SK-N-SH (cell line): ENCODE measurements at regions not wholly inside any gene's neighbourhood (a gene's known extent, or its start where the extent isn't known, plus 50 kb on each side); places are given as distances from the start of the nearest gene placed in this dataset.

Experiments used
- CTCF ChIA-PET: fragments of 300-600, 350-600 bp; formaldehyde crosslinking; extraction: SDS; loops from one replicate; lab custom pipeline; 2021; lab: Yijun Ruan, JAX
- POLR2A ChIA-PET: fragments of 350-600 bp; sonication (Branson Sonifier 250); formaldehyde crosslinking; extraction: SDS; loops from one replicate; lab custom pipeline; 2020; ENCODE audit warnings: antibody characterized with exemption, inconsistent platforms; lab: Yijun Ruan, JAX
- DNase-seq: peaks from one replicate; pipeline ENCODE4 v3.0.0; 2012
- H2AFZ ChIP-seq: fragments of 200-600 bp; sonication (generic); 2 replicates; pipeline ENCODE4 v1.8.1; 2016; ENCODE audit warnings: antibody characterized with exemption, mild to moderate bottlenecking, low read depth
- H3F3A ChIP-seq: fragments of 200-600 bp; sonication (generic); replicated peaks from 2 replicates; pipeline ENCODE3; 2016; ENCODE audit warnings: antibody characterized with exemption, mild to moderate bottlenecking; ENCODE audit not compliant: insufficient read depth
- H3K27ac ChIP-seq, 2 experiments: fragments of 200-500 bp in 1 of 2; fragments of 200-600 bp in 1 of 2; sonication (Bioruptor generic) in 1 of 2; sonication (generic), shearing (Covaris generic) in 1 of 2; 2 replicates each; pipeline versions ENCODE4 v1.5.1 to v1.6.1; 2014 to 2016; ENCODE audit warnings: low read depth in 2 of 2, inconsistent platforms in 1 of 2, low read length in 1 of 2, mild to moderate bottlenecking in 1 of 2, mixed read lengths in 1 of 2
- H3K27me3 ChIP-seq: fragments of 200-600 bp; sonication (generic), shearing (Covaris generic); 2 replicates; pipeline ENCODE4 v1.6.1; 2016; ENCODE audit warnings: mixed run types; ENCODE audit not compliant: insufficient read depth
- H3K36me3 ChIP-seq, 2 experiments: fragments of 200-500 bp in 1 of 2; fragments of 200-600 bp in 1 of 2; sonication (Bioruptor generic) in 1 of 2; sonication (generic) in 1 of 2; replicated peaks in 1 of 2; 2 replicates each; pipeline versions ENCODE3 to v1.5.1; 2014 to 2016; ENCODE audit warnings: low read length in 1 of 2, mild to moderate bottlenecking in 1 of 2; ENCODE audit not compliant: insufficient read depth in 2 of 2, control insufficient read depth in 1 of 2
- H3K4me1 ChIP-seq, 2 experiments: fragments of 200-500 bp in 1 of 2; fragments of 200-600 bp in 1 of 2; sonication (Bioruptor generic) in 1 of 2; sonication (generic), shearing (Covaris generic) in 1 of 2; 2 replicates each; pipeline versions ENCODE4 v1.5.1 to v1.6.1; 2014 to 2016; ENCODE audit warnings: low read depth in 1 of 2, low read length in 1 of 2, mixed run types in 1 of 2; ENCODE audit not compliant: insufficient read depth in 2 of 2, control insufficient read depth in 1 of 2
- H3K4me2 ChIP-seq: fragments of 200-600 bp; sonication (generic), shearing (Covaris generic); 2 replicates; pipeline ENCODE4 v1.6.1; 2017; ENCODE audit warnings: mixed run types
- H3K4me3 ChIP-seq, 2 experiments: fragments of 200-500 bp in 1 of 2; fragments of 200-600 bp in 1 of 2; sonication (Bioruptor generic) in 1 of 2; sonication (generic), shearing (Covaris generic) in 1 of 2; 2 replicates each; pipeline versions ENCODE4 v1.5.1 to v1.8.1; 2014 to 2016; ENCODE audit warnings: low read depth in 2 of 2, inconsistent platforms in 1 of 2, low read length in 1 of 2, mild to moderate bottlenecking in 1 of 2, mixed read lengths in 1 of 2, moderate library complexity in 1 of 2
- H3K79me2 ChIP-seq: fragments of 200-600 bp; sonication (generic); 2 replicates; pipeline ENCODE4 v1.8.1; 2017; ENCODE audit warnings: mild to moderate bottlenecking; ENCODE audit not compliant: insufficient read depth
- H3K9ac ChIP-seq: fragments of 200-600 bp; sonication (generic); 2 replicates; pipeline ENCODE4 v1.6.1; 2017; ENCODE audit warnings: mixed run types
- H3K9me2 ChIP-seq: fragments of 200-600 bp; sonication (generic); 2 replicates; pipeline ENCODE4 v1.6.1; 2017; ENCODE audit warnings: mixed run types
- H3K9me3 ChIP-seq: fragments of 200-600 bp; sonication (generic); 2 replicates; pipeline ENCODE4 v1.6.1; 2017; ENCODE audit warnings: mixed run types, mild to moderate bottlenecking, moderate library complexity
- H4K20me1 ChIP-seq: fragments of 200-600 bp; sonication (generic); 2 replicates; pipeline ENCODE4 v1.6.1; 2017; ENCODE audit warnings: mild to moderate bottlenecking, mixed run types; ENCODE audit not compliant: insufficient read depth
- CTCF ChIP-seq: fragments of 200-600 bp; sonication (generic); IDR thresholded peaks from 2 replicates; pipeline ENCODE4 v1.6.1; 2017; ENCODE audit warnings: antibody characterized with exemption, mild to moderate bottlenecking, moderate library complexity
- ELF1 ChIP-seq: IDR thresholded peaks from 2 replicates; pipeline ENCODE4 v1.4.0; 2012
- EP300 ChIP-seq, 2 experiments: IDR thresholded peaks; 2 replicates each; pipeline versions ENCODE4 v1.4.0 to v1.6.1; 2012; ENCODE audit warnings: borderline replicate concordance in 1 of 2, low read depth in 1 of 2, low read length in 1 of 2
- FOXM1 ChIP-seq: IDR thresholded peaks from 2 replicates; pipeline ENCODE4 v1.4.0; 2012; ENCODE audit warnings: low read depth, mild to moderate bottlenecking
- GABPA ChIP-seq: IDR thresholded peaks from 2 replicates; pipeline ENCODE4 v1.4.0; 2012; ENCODE audit warnings: low read depth, mild to moderate bottlenecking
- GATA2 ChIP-seq: sonication (generic); formaldehyde crosslinking; IDR thresholded peaks from 2 replicates; pipeline ENCODE4 v1.5.0; 2020; ENCODE audit warnings: mild to moderate bottlenecking, missing genetic modification reagents
- IRF3 ChIP-seq: fragments of 150-350 bp; IDR thresholded peaks from 2 replicates; pipeline ENCODE4 v1.6.1; 2016; ENCODE audit warnings: mild to moderate bottlenecking, low read depth, low read length
- JUND ChIP-seq: IDR thresholded peaks from 2 replicates; pipeline ENCODE4 v1.4.0; 2012
- MAX ChIP-seq: IDR thresholded peaks from 2 replicates; pipeline ENCODE4 v1.4.0; 2012; ENCODE audit warnings: low read depth
- MEF2A ChIP-seq: IDR thresholded peaks from 2 replicates; pipeline ENCODE4 v1.4.0; 2012; ENCODE audit warnings: low read depth, borderline replicate concordance
- MXI1 ChIP-seq: IDR thresholded peaks from 2 replicates; pipeline ENCODE4 v1.6.1; 2012; ENCODE audit warnings: mild to moderate bottlenecking, low read depth, low read length, improper control_type of control experiment
- NRF1 ChIP-seq: IDR thresholded peaks from 2 replicates; pipeline ENCODE4 v1.6.1; 2012; ENCODE audit warnings: low read depth, mild to moderate bottlenecking, low read length
- PBX3 ChIP-seq: IDR thresholded peaks from 2 replicates; pipeline ENCODE4; 2012
- POLR2AphosphoS5 ChIP-seq: IDR thresholded peaks from 2 replicates; pipeline ENCODE4 v1.6.1; 2012; ENCODE audit warnings: low read depth, low read length
- RCOR1 ChIP-seq: fragments of 150-350 bp; IDR thresholded peaks from 2 replicates; pipeline ENCODE4 v1.6.1; 2017; ENCODE audit warnings: antibody characterized with exemption, low read length
- RFX5 ChIP-seq: IDR thresholded peaks from 2 replicates; pipeline ENCODE4 v1.6.1; 2012; ENCODE audit warnings: mild to moderate bottlenecking, improper control_type of control experiment, low read length
- SIN3A ChIP-seq: IDR thresholded peaks from 2 replicates; pipeline ENCODE4 v1.6.1; 2012; ENCODE audit warnings: low read depth, mild to moderate bottlenecking, low read length, moderate library complexity, borderline replicate concordance
- SMC3 ChIP-seq: IDR thresholded peaks from 2 replicates; pipeline ENCODE4 v1.6.1; 2012; ENCODE audit warnings: low read depth, low read length, improper control_type of control experiment
- TAF1 ChIP-seq: IDR thresholded peaks from 2 replicates; pipeline ENCODE4 v1.6.1; 2012; ENCODE audit warnings: low read depth, mild to moderate bottlenecking, low read length, moderate library complexity, borderline replicate concordance
- USF1 ChIP-seq: IDR thresholded peaks from 2 replicates; pipeline ENCODE4 v1.4.0; 2012; ENCODE audit warnings: low read depth, borderline replicate concordance
- USF2 ChIP-seq: fragments of 150-350 bp; IDR thresholded peaks from 2 replicates; pipeline ENCODE4 v1.6.1; 2017; ENCODE audit warnings: antibody characterized with exemption, low read length, low read depth, borderline replicate concordance
- YY1 ChIP-seq: IDR thresholded peaks from 2 replicates; pipeline ENCODE4 v1.4.0; 2012; ENCODE audit warnings: low read depth, mild to moderate bottlenecking
- WGBS: methylation state at CpG from one replicate; pipeline ENCODE4 v1.1.6; 2017; ENCODE audit warnings: low lambda C conversion rate; 5-methylcytosine and 5-hydroxymethylcytosine counted together

- 27% methylated on average over 21 of the region's 22 CpGs for WGBS
- Histone ChIP-seq H3K27me3 (peaks cover 56% of the 10 kb centered on the region), H3K9me3 (no peaks in the 10 kb centered on the region), H3K36me3 (no peaks in the 10 kb centered on the region), H2AFZ (no peak overlapping the region), H3K9ac (no peak overlapping the region), H3F3A (no peaks in the 10 kb centered on the region), H3K4me3 (no peak overlapping the region), H3K9me2 (no peaks in the 10 kb centered on the region), H3K4me2 (no peak overlapping the region), H3K79me2 (no peaks in the 10 kb centered on the region), H3K27ac (no peak overlapping the region), H3K4me1 (no peaks in the 10 kb centered on the region), H4K20me1 (no peaks in the 10 kb centered on the region)
- ChIA-PET POLR2A (interaction anchor here (0.5 kb wide), 1 partner anchor 262 kb away, joined by 3 read pairs; no protein-coding TSS in a partner anchor), CTCF (no interaction called here)
- DNase-seq = no peak
- TF ChIP-seq SIN3A (no peak), TAF1 (no peak), CTCF (no peak), MAX (no peak), JUND (no peak), RFX5 (no peak), USF2 (no peak), GABPA (no peak), MEF2A (no peak)
Measured at GRCh38 chr18:78721238-78721875, 258.3 kb upstream of the SALL3 start.

- Histone ChIP-seq H3K79me2 (no peaks in the 10 kb centered on the region), H3K4me3 (no peak overlapping the region), H2AFZ (no peak overlapping the region), H3K36me3 (no peaks in the 10 kb centered on the region), H3K9me2 (no peaks in the 10 kb centered on the region), H3F3A (no peaks in the 10 kb centered on the region), H3K27me3 (peaks cover 60% of the 10 kb centered on the region), H3K9ac (no peak overlapping the region), H3K4me1 (no peaks in the 10 kb centered on the region), H3K27ac (no peak overlapping the region), H4K20me1 (no peaks in the 10 kb centered on the region), H3K9me3 (no peaks in the 10 kb centered on the region), H3K4me2 (no peak overlapping the region)
- ChIA-PET CTCF (no interaction called here), POLR2A (no interaction called here)
- 20% methylated on average over 9 of the region's 9 CpGs for whole genome bisulfite sequencing
- no peak for DNase-seq
- TF ChIP-seq FOXM1 (no peak), EP300 (IDR thresholded peaks at IDR 0.05; ENCODE audit: borderline replicate concordance in 1 of 2, low read depth in 1 of 2, low read length in 1 of 2) (no peak), GABPA (no peak), ELF1 (no peak), POLR2AphosphoS5 (no peak), MEF2A (no peak), IRF3 (no peak), YY1 (no peak), NRF1 (no peak), SMC3 (no peak), JUND (no peak), RFX5 (no peak), MXI1 (no peak), RCOR1 (no peak), USF1 (no peak), PBX3 (no peak), GATA2 (CRISPR knock-in tag) (no peak), MAX (no peak)
Measured at GRCh38 chr18:78721981-78722380, 257.6 kb upstream of the SALL3 start.
